Right hindlimb (tissue), 1 donor: ENCODE measurements at regions not wholly inside any gene's neighbourhood (a gene's known extent, or its start where the extent isn't known, plus 50 kb on each side); places are given as distances from the start of the nearest gene placed in this dataset.
"Not testable (repeated sequence)": the region's sequence is repeated elsewhere in the genome, so short reads cannot be mapped to it uniquely, and the experiment has no call there.

ENCODE experiments used
- DNase-seq: peaks from one replicate; pipeline ENCODE4 v3.0.0-alpha.2; 2018

GRCh38 chr3:88703501-88704059, 403.8 kb upstream of the EPHA3 start:
- DNase-seq: no peak

GRCh38 chr3:88704338-88704737, 403.1 kb upstream of the EPHA3 start:
- DNase-seq: no peak

GRCh38 chr3:88707837-88708236, 399.6 kb upstream of the EPHA3 start:
- no peak for DNase-seq

- no peak for DNase-seq
Measured at GRCh38 chr3:88712552-88712951, 394.9 kb upstream of the EPHA3 start.

GRCh38 chr3:88713233-88713691, 394.2 kb upstream of the EPHA3 start:
- no peak for DNase-seq

GRCh38 chr3:88725440-88726165, 381.8 kb upstream of the EPHA3 start:
- no peak for DNase-seq

GRCh38 chr3:88732186-88732585, 375.2 kb upstream of the EPHA3 start:
- no peak for DNase-seq

- DNase-seq: no peak
Measured at GRCh38 chr3:88742106-88742505, 365.3 kb upstream of the EPHA3 start.

- DNase-seq: no peak
Measured at GRCh38 chr3:88742674-88743507, 364.5 kb upstream of the EPHA3 start.

- no peak for DNase-seq
Measured at GRCh38 chr3:88744896-88745295, 362.5 kb upstream of the EPHA3 start.

GRCh38 chr3:88747145-88747544, 360.3 kb upstream of the EPHA3 start:
- not testable (repeated sequence) for DNase-seq

GRCh38 chr3:88758676-88759075, 348.7 kb upstream of the EPHA3 start:
- DNase-seq: no peak

- no peak for DNase-seq
Measured at GRCh38 chr3:88767746-88768145, 339.7 kb upstream of the EPHA3 start.

- no peak for DNase-seq
Measured at GRCh38 chr3:88773766-88774165, 333.7 kb upstream of the EPHA3 start.

GRCh38 chr3:88775026-88775690, 332.3 kb upstream of the EPHA3 start:
- no peak for DNase-seq

GRCh38 chr3:88779482-88779881, 327.9 kb upstream of the EPHA3 start:
- no peak for DNase-seq

- no peak for DNase-seq
Measured at GRCh38 chr3:88784925-88785324, 322.5 kb upstream of the EPHA3 start.

GRCh38 chr3:88785841-88786240, 321.6 kb upstream of the EPHA3 start:
- DNase-seq: no peak

- DNase-seq: no peak
Measured at GRCh38 chr3:88795503-88795902, 311.9 kb upstream of the EPHA3 start.

GRCh38 chr3:88807491-88808105, 299.8 kb upstream of the EPHA3 start:
- no peak for DNase-seq

- no peak for DNase-seq
Measured at GRCh38 chr3:88809993-88810392, 297.4 kb upstream of the EPHA3 start.

GRCh38 chr3:88810455-88810854, 297.0 kb upstream of the EPHA3 start:
- no peak for DNase-seq

- DNase-seq: no peak
Measured at GRCh38 chr3:88811096-88811495, 296.3 kb upstream of the EPHA3 start.
